Smooth muscle cell (in vitro differentiated cells): ENCODE measurements at regions not wholly inside any gene's neighbourhood (a gene's known extent, or its start where the extent isn't known, plus 50 kb on each side); places are given as distances from the start of the nearest gene placed in this dataset.

ENCODE experiments used
- DNase-seq: peaks from one replicate; lab custom pipeline; 2025; ENCODE audit not compliant: unreplicated experiment; lab: John Stamatoyannopoulos, UW
- H2AFZ ChIP-seq: fragments of 200-600 bp; sonication (generic); 2 replicates; pipeline ENCODE4 v1.6.0; 2016; ENCODE audit warnings: antibody characterized with exemption, low read depth, mild to moderate bottlenecking
- H3F3A ChIP-seq: fragments of 200-600 bp; sonication (generic); 2 replicates; pipeline ENCODE4 v1.6.0; 2017; ENCODE audit warnings: antibody characterized with exemption, low read depth
- H3K27ac ChIP-seq: fragments of 200-600 bp; sonication (generic); 2 replicates; pipeline ENCODE4 v1.5.1; 2016; ENCODE audit warnings: low read depth, mild to moderate bottlenecking
- H3K27me3 ChIP-seq: fragments of 200-600 bp; sonication (generic); 2 replicates; pipeline ENCODE4 v1.6.1; 2016; ENCODE audit warnings: low read depth, mild to moderate bottlenecking
- H3K36me3 ChIP-seq: fragments of 200-600 bp; sonication (generic); 2 replicates; pipeline ENCODE4 v1.5.1; 2016; ENCODE audit warnings: low read depth
- H3K4me1 ChIP-seq: fragments of 200-600 bp; sonication (generic); 2 replicates; pipeline ENCODE4 v1.5.1; 2016; ENCODE audit warnings: low read depth
- H3K4me2 ChIP-seq: fragments of 200-600 bp; sonication (generic); 2 replicates; pipeline ENCODE4 v1.6.0; 2016; ENCODE audit warnings: mild to moderate bottlenecking
- H3K4me3 ChIP-seq: fragments of 200-600 bp; sonication (generic); 2 replicates; pipeline ENCODE4 v1.5.1; 2016; ENCODE audit warnings: mild to moderate bottlenecking
- H3K79me2 ChIP-seq: fragments of 200-600 bp; sonication (generic); 2 replicates; pipeline ENCODE4 v1.6.0; 2016; ENCODE audit warnings: low read depth, mild to moderate bottlenecking
- H3K9ac ChIP-seq: fragments of 200-600 bp; sonication (generic); 2 replicates; pipeline ENCODE4 v1.6.0; 2016; ENCODE audit warnings: low read depth
- H3K9me3 ChIP-seq: fragments of 200-600 bp; sonication (generic); replicated peaks from 2 replicates; pipeline ENCODE4 v1.5.1; 2016; ENCODE audit warnings: low read depth
- H4K20me1 ChIP-seq: fragments of 200-600 bp; sonication (generic); 2 replicates; pipeline ENCODE4 v1.6.0; 2016; ENCODE audit warnings: low read depth
- WGBS: methylation state at CpG from one replicate; pipeline ENCODE4 v1.1.7; 2016; ENCODE audit warnings: low lambda C conversion rate; 5-methylcytosine and 5-hydroxymethylcytosine counted together
- TF ChIP-seq, protein P1 (sequence below): fragments of 200-600 bp; sonication (generic); IDR thresholded peaks from 2 replicates; pipeline ENCODE4 v1.5.1; 2017; ENCODE audit warnings: borderline replicate concordance, mild to moderate bottlenecking, antibody characterized with exemption; ENCODE audit not compliant: insufficient read depth, poor library complexity, severe bottlenecking

DNA sequence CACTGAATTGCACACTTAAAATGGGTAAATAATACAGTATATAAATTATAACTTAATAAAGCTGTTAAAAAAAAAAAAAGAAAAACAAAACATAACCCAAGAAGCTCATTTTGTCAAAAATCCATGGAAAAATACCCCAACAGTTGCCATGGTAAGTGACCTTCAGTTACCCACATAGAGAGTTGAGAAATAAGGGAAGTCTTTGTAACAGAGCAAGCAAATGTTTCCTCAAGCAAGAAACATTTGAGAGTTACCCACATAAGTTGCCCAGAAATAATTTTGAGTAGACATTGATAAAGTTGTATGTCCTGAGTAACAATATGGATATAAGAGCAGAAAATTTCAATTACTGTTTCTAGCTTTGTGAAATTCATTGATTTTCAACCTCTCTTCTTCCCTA, 227.4 kb downstream of the CCDC59 start:
- no peaks in the 10 kb centered on the region for H3K79me2 ChIP-seq
- no peaks in the 10 kb centered on the region for H4K20me1 ChIP-seq
- H3K4me2 ChIP-seq, result no peak overlapping the region
- TF ChIP-seq, protein P1, sequence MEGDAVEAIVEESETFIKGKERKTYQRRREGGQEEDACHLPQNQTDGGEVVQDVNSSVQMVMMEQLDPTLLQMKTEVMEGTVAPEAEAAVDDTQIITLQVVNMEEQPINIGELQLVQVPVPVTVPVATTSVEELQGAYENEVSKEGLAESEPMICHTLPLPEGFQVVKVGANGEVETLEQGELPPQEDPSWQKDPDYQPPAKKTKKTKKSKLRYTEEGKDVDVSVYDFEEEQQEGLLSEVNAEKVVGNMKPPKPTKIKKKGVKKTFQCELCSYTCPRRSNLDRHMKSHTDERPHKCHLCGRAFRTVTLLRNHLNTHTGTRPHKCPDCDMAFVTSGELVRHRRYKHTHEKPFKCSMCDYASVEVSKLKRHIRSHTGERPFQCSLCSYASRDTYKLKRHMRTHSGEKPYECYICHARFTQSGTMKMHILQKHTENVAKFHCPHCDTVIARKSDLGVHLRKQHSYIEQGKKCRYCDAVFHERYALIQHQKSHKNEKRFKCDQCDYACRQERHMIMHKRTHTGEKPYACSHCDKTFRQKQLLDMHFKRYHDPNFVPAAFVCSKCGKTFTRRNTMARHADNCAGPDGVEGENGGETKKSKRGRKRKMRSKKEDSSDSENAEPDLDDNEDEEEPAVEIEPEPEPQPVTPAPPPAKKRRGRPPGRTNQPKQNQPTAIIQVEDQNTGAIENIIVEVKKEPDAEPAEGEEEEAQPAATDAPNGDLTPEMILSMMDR, result no peak
- no peaks in the 10 kb centered on the region for H3K9me3 ChIP-seq
- no peak for DNase-seq
- H3K4me1 ChIP-seq, result no peaks in the 10 kb centered on the region
- H3F3A ChIP-seq, result no peaks in the 10 kb centered on the region
- no peaks in the 10 kb centered on the region for H3K27me3 ChIP-seq
- no peak overlapping the region for H2AFZ ChIP-seq
- H3K4me3 ChIP-seq, result no peak overlapping the region
- no peak overlapping the region for H3K27ac ChIP-seq
- H3K9ac ChIP-seq, result no peak overlapping the region
- H3K36me3 ChIP-seq, result no peaks in the 10 kb centered on the region

GRCh38 chr12:82124711-82125380, 233.3 kb downstream of the CCDC59 start:
- 43% methylated on average over 2 of the region's 2 CpGs for WGBS
- H3K79me2 ChIP-seq, result no peaks in the 10 kb centered on the region
- H3K27me3 ChIP-seq, result no peaks in the 10 kb centered on the region
- no peaks in the 10 kb centered on the region for H3K4me1 ChIP-seq
- no peaks in the 10 kb centered on the region for H3F3A ChIP-seq
- peak overlapping the region; percentile 22 for H3K9ac ChIP-seq
- no peak overlapping the region for H3K4me3 ChIP-seq
- H2AFZ ChIP-seq, result no peak overlapping the region
- no peaks in the 10 kb centered on the region for H3K9me3 ChIP-seq
- H4K20me1 ChIP-seq, result no peaks in the 10 kb centered on the region
- TF ChIP-seq, protein P1, result no peak
- DNase-seq, result no peak
- peak overlapping the region; percentile 74 for H3K27ac ChIP-seq
- no peaks in the 10 kb centered on the region for H3K36me3 ChIP-seq
- peak overlapping the region; percentile 7 for H3K4me2 ChIP-seq

- no peaks in the 10 kb centered on the region for H3F3A ChIP-seq
- H3K9me3 ChIP-seq, result no peaks in the 10 kb centered on the region
- no peak overlapping the region for H3K4me2 ChIP-seq
- no peaks in the 10 kb centered on the region for H3K79me2 ChIP-seq
- no peaks in the 10 kb centered on the region for H4K20me1 ChIP-seq
- no peak overlapping the region for H2AFZ ChIP-seq
- no peaks in the 10 kb centered on the region for H3K36me3 ChIP-seq
- H3K27ac ChIP-seq, result no peak overlapping the region
- DNase-seq, result no peak
- H3K9ac ChIP-seq, result no peak overlapping the region
- TF ChIP-seq, protein P1, result no peak
- H3K4me3 ChIP-seq, result no peak overlapping the region
- no peaks in the 10 kb centered on the region for H3K4me1 ChIP-seq
- no peaks in the 10 kb centered on the region for H3K27me3 ChIP-seq
These were observed 236.6 kb downstream of the CCDC59 start for GRCh38 chr12:82121545-82121944.

- H3K9me3 ChIP-seq, result no peaks in the 10 kb centered on the region
- H3K9ac ChIP-seq, result no peak overlapping the region
- no peaks in the 10 kb centered on the region for H3K27me3 ChIP-seq
- TF ChIP-seq, protein P1, result no peak
- H3K4me3 ChIP-seq, result no peak overlapping the region
- H3K27ac ChIP-seq, result no peak overlapping the region
- H2AFZ ChIP-seq, result no peak overlapping the region
- no peaks in the 10 kb centered on the region for H3F3A ChIP-seq
- no peaks in the 10 kb centered on the region for H3K79me2 ChIP-seq
- no peaks in the 10 kb centered on the region for H3K36me3 ChIP-seq
- 100% methylated on average over 4 of the region's 4 CpGs for WGBS
- H3K4me2 ChIP-seq, result no peak overlapping the region
- no peaks in the 10 kb centered on the region for H3K4me1 ChIP-seq
- DNase-seq, result no peak
- H4K20me1 ChIP-seq, result no peaks in the 10 kb centered on the region
These were observed 237.3 kb downstream of the CCDC59 start for GRCh38 chr12:82120901-82121300.
